ENCODE measurements at regions not wholly inside any gene's neighbourhood (a gene's known extent, or its start where the extent isn't known, plus 50 kb on each side); places are given as distances from the start of the nearest gene placed in this dataset.

GRCh38 chr2:155021618-155022017 lies 323.1 kb downstream of the KCNJ3 start:
- Histone ChIP-seq H3K4ac (ENCODE audit: low read depth, low read length) (no peak overlapping the region), H3K36me3 (ENCODE audit: control insufficient read depth in 1 of 2, insufficient read depth in 2 of 2, low read length in 2 of 2) (no peaks in the 10 kb centered on the region), H2BK12ac (ENCODE audit: low read length) (no peak overlapping the region), H3K79me2 (ENCODE audit: control insufficient read depth, insufficient read depth, low read length, poor library complexity) (no peaks in the 10 kb centered on the region), H3K9me3 (ENCODE audit: insufficient read depth, low read depth, low read length) (no peaks in the 10 kb centered on the region), H3K4me2 (ENCODE audit: low read length) (no peak overlapping the region), H3K14ac (ENCODE audit: low read length) (no peak overlapping the region), H2BK120ac (ENCODE audit: insufficient read depth, low read length, poor library complexity) (no peak overlapping the region), H3K9ac (ENCODE audit: low read length) (no peak overlapping the region), H3K4me3 (ENCODE audit: low read depth, low read length) (no peak overlapping the region), H3K18ac (ENCODE audit: low read length) (no peak overlapping the region), H3K23ac (ENCODE audit: low read length) (no peak overlapping the region), H3K27ac (ENCODE audit: low read depth, low read length) (no peak overlapping the region), H4K8ac (ENCODE audit: low read depth, low read length) (no peak overlapping the region), H3K27me3 (ENCODE audit: insufficient read depth, low read length) (no peaks in the 10 kb centered on the region), H2BK5ac (ENCODE audit: low read depth, low read length, poor library complexity) (no peak overlapping the region), H3K79me1 (ENCODE audit: low read length) (no peaks in the 10 kb centered on the region), H2AFZ (ENCODE audit: insufficient read depth, low read length, poor library complexity) (no peak overlapping the region), H2AK5ac (ENCODE audit: low read length) (no peak overlapping the region), H4K12ac (ENCODE audit: low read depth, low read length) (no peak overlapping the region), H4K91ac (ENCODE audit: low read depth, low read length) (no peak overlapping the region), H3K4me1 (ENCODE audit: control insufficient read depth in 1 of 2, insufficient read depth in 2 of 2, low read length in 2 of 2) (no peaks in the 10 kb centered on the region)
- WGBS (ENCODE audit: extremely low coverage, insufficient coverage, insufficient read length) = no CpG with 5 or more reads among the region's 1 CpG
- no peak for DNase-seq

GRCh38 chr2:155020246-155020645 lies 321.8 kb downstream of the KCNJ3 start:
- Histone ChIP-seq H2AFZ (ENCODE audit: insufficient read depth, low read length, poor library complexity) (no peak overlapping the region), H3K36me3 (ENCODE audit: control insufficient read depth in 1 of 2, insufficient read depth in 2 of 2, low read length in 2 of 2) (no peaks in the 10 kb centered on the region), H3K79me2 (ENCODE audit: control insufficient read depth, insufficient read depth, low read length, poor library complexity) (no peaks in the 10 kb centered on the region), H2BK120ac (ENCODE audit: insufficient read depth, low read length, poor library complexity) (no peak overlapping the region), H3K27ac (ENCODE audit: low read depth, low read length) (no peak overlapping the region), H3K4me2 (ENCODE audit: low read length) (no peak overlapping the region), H3K4me3 (ENCODE audit: low read depth, low read length) (no peak overlapping the region), H3K4ac (ENCODE audit: low read depth, low read length) (no peak overlapping the region), H4K8ac (ENCODE audit: low read depth, low read length) (no peak overlapping the region), H2BK12ac (ENCODE audit: low read length) (no peak overlapping the region), H3K14ac (ENCODE audit: low read length) (no peak overlapping the region), H3K9ac (ENCODE audit: low read length) (no peak overlapping the region), H3K18ac (ENCODE audit: low read length) (no peak overlapping the region), H2AK5ac (ENCODE audit: low read length) (no peak overlapping the region), H3K27me3 (ENCODE audit: insufficient read depth, low read length) (no peaks in the 10 kb centered on the region), H3K9me3 (ENCODE audit: insufficient read depth, low read depth, low read length) (no peaks in the 10 kb centered on the region), H3K23ac (ENCODE audit: low read length) (no peak overlapping the region), H3K79me1 (ENCODE audit: low read length) (no peaks in the 10 kb centered on the region), H4K91ac (ENCODE audit: low read depth, low read length) (no peak overlapping the region), H3K4me1 (ENCODE audit: control insufficient read depth in 1 of 2, insufficient read depth in 2 of 2, low read length in 2 of 2) (no peaks in the 10 kb centered on the region), H2BK5ac (ENCODE audit: low read depth, low read length, poor library complexity) (no peak overlapping the region), H4K12ac (ENCODE audit: low read depth, low read length) (no peak overlapping the region)
- WGBS (ENCODE audit: extremely low coverage, insufficient coverage, insufficient read length) = no CpG with 5 or more reads among the region's 1 CpG
- DNase-seq = no peak

GRCh38 chr2:155010925-155011324 lies 312.4 kb downstream of the KCNJ3 start:
- Histone ChIP-seq H4K8ac (ENCODE audit: low read depth, low read length) (no peak overlapping the region), H3K27me3 (ENCODE audit: insufficient read depth, low read length) (no peaks in the 10 kb centered on the region), H3K9ac (ENCODE audit: low read length) (no peak overlapping the region), H2BK5ac (ENCODE audit: low read depth, low read length, poor library complexity) (no peak overlapping the region), H3K18ac (ENCODE audit: low read length) (no peak overlapping the region), H3K9me3 (ENCODE audit: insufficient read depth, low read depth, low read length) (no peaks in the 10 kb centered on the region), H3K4me3 (ENCODE audit: low read depth, low read length) (no peak overlapping the region), H3K27ac (ENCODE audit: low read depth, low read length) (no peak overlapping the region), H3K79me2 (ENCODE audit: control insufficient read depth, insufficient read depth, low read length, poor library complexity) (no peaks in the 10 kb centered on the region), H4K91ac (ENCODE audit: low read depth, low read length) (no peak overlapping the region), H3K4me1 (ENCODE audit: control insufficient read depth in 1 of 2, insufficient read depth in 2 of 2, low read length in 2 of 2) (no peaks in the 10 kb centered on the region), H3K36me3 (ENCODE audit: control insufficient read depth in 1 of 2, insufficient read depth in 2 of 2, low read length in 2 of 2) (no peaks in the 10 kb centered on the region), H4K12ac (ENCODE audit: low read depth, low read length) (no peak overlapping the region), H3K4me2 (ENCODE audit: low read length) (no peak overlapping the region), H2AFZ (ENCODE audit: insufficient read depth, low read length, poor library complexity) (no peak overlapping the region), H2BK12ac (ENCODE audit: low read length) (no peak overlapping the region), H3K4ac (ENCODE audit: low read depth, low read length) (no peak overlapping the region), H2BK120ac (ENCODE audit: insufficient read depth, low read length, poor library complexity) (no peak overlapping the region), H2AK5ac (ENCODE audit: low read length) (no peak overlapping the region), H3K79me1 (ENCODE audit: low read length) (no peaks in the 10 kb centered on the region), H3K23ac (ENCODE audit: low read length) (no peak overlapping the region), H3K14ac (ENCODE audit: low read length) (no peak overlapping the region)
- WGBS (ENCODE audit: extremely low coverage, insufficient coverage, insufficient read length) = no CpG with 5 or more reads among the region's 2 CpGs
- DNase-seq = no peak

- Histone ChIP-seq H3K36me3 (ENCODE audit: control insufficient read depth in 1 of 2, insufficient read depth in 2 of 2, low read length in 2 of 2) (no peaks in the 10 kb centered on the region), H3K4me2 (ENCODE audit: low read length) (no peak overlapping the region), H3K4ac (ENCODE audit: low read depth, low read length) (no peak overlapping the region), H2BK12ac (ENCODE audit: low read length) (no peak overlapping the region), H2AK5ac (ENCODE audit: low read length) (no peak overlapping the region), H2AFZ (ENCODE audit: insufficient read depth, low read length, poor library complexity) (no peak overlapping the region), H2BK5ac (ENCODE audit: low read depth, low read length, poor library complexity) (no peak overlapping the region), H3K14ac (ENCODE audit: low read length) (no peak overlapping the region), H3K9ac (ENCODE audit: low read length) (no peak overlapping the region), H2BK120ac (ENCODE audit: insufficient read depth, low read length, poor library complexity) (no peak overlapping the region), H3K9me3 (ENCODE audit: insufficient read depth, low read depth, low read length) (no peaks in the 10 kb centered on the region), H4K91ac (ENCODE audit: low read depth, low read length) (no peak overlapping the region), H4K12ac (ENCODE audit: low read depth, low read length) (no peak overlapping the region), H3K79me2 (ENCODE audit: control insufficient read depth, insufficient read depth, low read length, poor library complexity) (no peaks in the 10 kb centered on the region), H4K8ac (ENCODE audit: low read depth, low read length) (no peak overlapping the region), H3K79me1 (ENCODE audit: low read length) (no peaks in the 10 kb centered on the region), H3K4me1 (ENCODE audit: control insufficient read depth in 1 of 2, insufficient read depth in 2 of 2, low read length in 2 of 2) (no peaks in the 10 kb centered on the region), H3K27ac (ENCODE audit: low read depth, low read length) (no peak overlapping the region), H3K18ac (ENCODE audit: low read length) (no peak overlapping the region), H3K27me3 (ENCODE audit: insufficient read depth, low read length) (no peaks in the 10 kb centered on the region), H3K23ac (ENCODE audit: low read length) (no peak overlapping the region), H3K4me3 (ENCODE audit: low read depth, low read length) (no peak overlapping the region)
- WGBS (ENCODE audit: extremely low coverage, insufficient coverage, insufficient read length) = no CpG with 5 or more reads among the region's 2 CpGs
- DNase-seq = no peak
Measured at GRCh38 chr2:154995361-154995760, 296.9 kb downstream of the KCNJ3 start.
